Bronchial epithelial cell (primary cell): ENCODE measurements at regions not wholly inside any gene's neighbourhood (a gene's known extent, or its start where the extent isn't known, plus 50 kb on each side); places are given as distances from the start of the nearest gene placed in this dataset.

Source experiments
- DNase-seq: peaks from one replicate; pipeline ENCODE4 v3.0.0-alpha.2; 2010; ENCODE audit warnings: low read depth
- FAIRE-seq: peaks from 2 replicates; lab custom pipeline; 2011; peaks lifted over from hg19 to GRCh38; lab: Jason Lieb, UNC
- H3K27me3 ChIP-seq: 2 replicates; pipeline ENCODE4 v1.5.1; 2011; ENCODE audit warnings: low read length; ENCODE audit not compliant: control insufficient read depth, insufficient read depth
- H3K36me3 ChIP-seq: 2 replicates; pipeline ENCODE4 v1.5.1; 2011; ENCODE audit warnings: low read length; ENCODE audit not compliant: control insufficient read depth, insufficient read depth
- H3K4me3 ChIP-seq: 2 replicates; pipeline ENCODE4 v1.5.1; 2011; ENCODE audit warnings: mild to moderate bottlenecking, low read depth, low read length, control low read depth
- CTCF ChIP-seq: IDR thresholded peaks from 2 replicates; pipeline ENCODE4 v1.5.1; 2011; ENCODE audit warnings: mild to moderate bottlenecking, moderate library complexity, low read length, control low read depth, inconsistent platforms; ENCODE audit not compliant: insufficient read depth, severe bottlenecking

GRCh38 chr13:55583953-55584593 lies 1556.6 kb upstream of the PRR20A start:
- TF ChIP-seq CTCF: no peak
- FAIRE-seq: no peak

GRCh38 chr13:55602784-55603183 lies 1537.9 kb upstream of the PRR20A start:
- no peak for FAIRE-seq
- no peaks in the 10 kb centered on the region for H3K27me3 ChIP-seq
- no peak for TF ChIP-seq CTCF

More at GRCh38 chr13:55583953-55584593, 1556.6 kb upstream of the PRR20A start:
- no peak overlapping the region for H3K4me3 ChIP-seq
- no peaks in the 10 kb centered on the region for H3K36me3 ChIP-seq
- H3K27me3 ChIP-seq: no peaks in the 10 kb centered on the region
- DNase-seq: no peak

GRCh38 chr13:55606045-55606665 lies 1534.6 kb upstream of the PRR20A start:
- Histone ChIP-seq H3K36me3 (no peaks in the 10 kb centered on the region), H3K27me3 (no peaks in the 10 kb centered on the region), H3K4me3 (no peak overlapping the region)
- TF ChIP-seq CTCF: no peak
- DNase-seq: no peak
- no peak for FAIRE-seq

More at GRCh38 chr13:55602784-55603183, 1537.9 kb upstream of the PRR20A start:
- Histone ChIP-seq H3K36me3 (no peaks in the 10 kb centered on the region), H3K4me3 (no peak overlapping the region)
- DNase-seq: no peak

- TF ChIP-seq CTCF: no peak
- FAIRE-seq (no peak), DNase-seq (no peak)
- Histone ChIP-seq H3K36me3 (no peaks in the 10 kb centered on the region), H3K27me3 (no peaks in the 10 kb centered on the region), H3K4me3 (no peak overlapping the region)
Measured at GRCh38 chr13:55613429-55614187, 1527.1 kb upstream of the PRR20A start.

GRCh38 chr13:55615081-55615480 lies 1525.6 kb upstream of the PRR20A start:
- no peak for TF ChIP-seq CTCF
- H3K36me3 ChIP-seq: no peaks in the 10 kb centered on the region
- H3K27me3 ChIP-seq: no peaks in the 10 kb centered on the region
- no peak overlapping the region for H3K4me3 ChIP-seq
- no peak for FAIRE-seq
- no peak for DNase-seq
